Ishikawa (cell line): ENCODE measurements at regions not wholly inside any gene's neighbourhood (a gene's known extent, or its start where the extent isn't known, plus 50 kb on each side); places are given as distances from the start of the nearest gene placed in this dataset.

Experiments
- CEBPB ChIP-seq: IDR thresholded peaks from 2 replicates; pipeline ENCODE4 v1.6.1; 2012
- CREB1 ChIP-seq: IDR thresholded peaks from 2 replicates; pipeline ENCODE4 v1.6.1; 2012; ENCODE audit warnings: low read depth
- EGR1 ChIP-seq: IDR thresholded peaks from 2 replicates; pipeline ENCODE4 v1.6.1; 2012
- EP300 ChIP-seq: IDR thresholded peaks from 2 replicates; pipeline ENCODE4 v1.6.1; 2012; ENCODE audit warnings: borderline replicate concordance
- MAX ChIP-seq: IDR thresholded peaks from 2 replicates; pipeline ENCODE4 v1.6.1; 2012
- RAD21 ChIP-seq: IDR thresholded peaks from 2 replicates; pipeline ENCODE4 v1.6.1; 2012; ENCODE audit warnings: low read depth
- REST ChIP-seq: IDR thresholded peaks from 2 replicates; pipeline ENCODE4 v1.6.1; 2012; ENCODE audit warnings: low read depth, mild to moderate bottlenecking
- TAF1 ChIP-seq: IDR thresholded peaks from 2 replicates; pipeline ENCODE4 v1.6.1; 2012; ENCODE audit warnings: low read depth, mild to moderate bottlenecking
- YY1 ChIP-seq: IDR thresholded peaks from 2 replicates; pipeline ENCODE4 v1.6.1; 2012; ENCODE audit warnings: low read depth
- ZBTB7A ChIP-seq: IDR thresholded peaks from 2 replicates; pipeline ENCODE4 v1.6.1; 2012; ENCODE audit warnings: low read depth

DNA sequence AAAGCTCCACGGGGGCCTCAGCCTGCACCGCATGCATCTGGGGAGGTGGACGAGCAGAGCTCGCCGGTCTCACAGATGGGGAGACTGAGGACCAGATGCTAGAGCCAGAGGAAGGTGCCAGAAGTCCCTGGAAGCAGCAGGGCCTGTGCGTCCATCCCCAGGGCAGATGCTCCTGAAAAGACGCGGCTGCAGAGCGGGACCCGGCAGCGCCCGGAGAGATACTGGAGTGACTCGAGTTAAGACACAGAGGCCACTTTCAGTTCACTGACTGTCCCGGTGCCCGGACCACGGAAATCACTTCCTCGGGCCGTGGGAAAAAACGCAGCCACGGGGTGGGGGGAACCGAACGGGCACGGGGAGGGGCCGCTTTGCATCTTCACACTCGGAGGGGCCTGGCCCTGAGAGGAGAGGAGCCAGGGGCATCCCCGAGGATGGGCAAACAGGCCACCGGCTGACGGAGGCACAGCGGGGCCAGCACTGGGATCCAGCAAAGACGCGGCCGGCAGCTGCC, 85.4 kb downstream of the FOXL3 start:
- TF ChIP-seq YY1 (no peak), REST (no peak), ZBTB7A (no peak), TAF1 (no peak), RAD21 (no peak), MAX (no peak), EP300 (no peak), CEBPB (no peak), EGR1 (no peak), CREB1 (no peak)
